Cortex of kidney (tissue), 1 donor: ENCODE measurements at regions not wholly inside any gene's neighbourhood (a gene's known extent, or its start where the extent isn't known, plus 50 kb on each side); places are given as distances from the start of the nearest gene placed in this dataset.
"Not testable (repeated sequence)": the region's sequence is repeated elsewhere in the genome, so short reads cannot be mapped to it uniquely, and the experiment has no call there.

Source experiments
- DNase-seq: peaks from one replicate; lab custom pipeline; 2025; lab: John Stamatoyannopoulos, UW

GRCh38 chr2:42995752-42996422, 203.5 kb upstream of the HAAO start:
- DNase-seq, result no peak

- not testable (repeated sequence) for DNase-seq
These were observed 197.1 kb upstream of the HAAO start for GRCh38 chr2:42989283-42990081.

GRCh38 chr2:42988055-42988454, 195.7 kb upstream of the HAAO start:
- DNase-seq, result not testable (repeated sequence)

- DNase-seq, result no peak
These were observed 194.9 kb upstream of the HAAO start for GRCh38 chr2:42987112-42987922.

GRCh38 chr2:42984617-42985016, 192.2 kb upstream of the HAAO start:
- DNase-seq, result no peak

DNA sequence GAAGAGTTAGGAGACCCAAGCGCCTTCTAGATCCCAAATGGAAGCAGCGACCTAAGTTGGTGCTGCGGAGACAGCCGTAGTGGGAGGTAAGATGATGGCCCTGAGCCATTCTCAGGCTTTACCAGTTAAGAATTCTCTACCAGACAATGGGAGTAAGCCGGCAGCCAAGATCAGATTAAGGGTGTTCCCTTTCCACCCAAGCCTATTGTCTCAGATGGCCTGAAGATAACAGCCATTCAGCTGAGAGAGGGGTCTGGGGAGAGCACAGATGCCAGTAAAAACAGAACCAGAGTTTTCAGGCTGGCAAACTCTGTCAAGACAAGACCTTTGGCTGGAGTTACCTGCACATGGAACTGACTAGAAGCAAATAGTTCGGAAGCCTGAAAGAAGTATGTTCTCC, 191.7 kb upstream of the HAAO start:
- no peak for DNase-seq

DNA sequence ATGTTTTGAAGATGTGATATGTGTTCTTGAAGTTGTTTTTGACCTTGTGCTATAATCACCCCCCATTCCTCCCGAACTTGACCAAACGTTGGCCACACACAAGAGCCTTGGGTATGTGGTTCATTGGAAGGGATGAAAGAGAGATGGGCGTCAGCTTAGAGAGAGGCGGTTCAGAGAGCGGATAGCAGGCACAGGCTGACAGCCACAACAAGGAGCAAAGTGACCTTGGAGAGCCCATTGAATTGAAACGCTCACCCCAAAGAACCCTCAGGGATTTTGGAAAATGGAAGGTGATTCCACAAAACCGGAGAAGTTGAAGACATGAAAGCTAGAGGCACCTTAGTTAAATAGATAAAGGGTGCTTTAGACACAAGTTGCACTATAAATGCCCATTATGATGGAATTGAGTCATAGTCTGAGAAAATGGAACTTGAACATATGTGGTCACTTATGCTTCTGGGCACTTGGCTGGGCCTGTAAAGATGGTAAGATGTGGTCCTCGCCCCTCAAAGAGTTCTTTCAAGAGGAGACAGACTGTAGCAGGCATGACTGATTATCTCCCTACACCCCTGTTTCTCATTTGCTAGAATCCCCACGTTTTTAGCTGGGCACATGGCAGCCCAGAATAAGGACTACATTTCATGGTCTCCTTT, 188.5 kb upstream of the HAAO start:
- DNase-seq, result no peak

DNA sequence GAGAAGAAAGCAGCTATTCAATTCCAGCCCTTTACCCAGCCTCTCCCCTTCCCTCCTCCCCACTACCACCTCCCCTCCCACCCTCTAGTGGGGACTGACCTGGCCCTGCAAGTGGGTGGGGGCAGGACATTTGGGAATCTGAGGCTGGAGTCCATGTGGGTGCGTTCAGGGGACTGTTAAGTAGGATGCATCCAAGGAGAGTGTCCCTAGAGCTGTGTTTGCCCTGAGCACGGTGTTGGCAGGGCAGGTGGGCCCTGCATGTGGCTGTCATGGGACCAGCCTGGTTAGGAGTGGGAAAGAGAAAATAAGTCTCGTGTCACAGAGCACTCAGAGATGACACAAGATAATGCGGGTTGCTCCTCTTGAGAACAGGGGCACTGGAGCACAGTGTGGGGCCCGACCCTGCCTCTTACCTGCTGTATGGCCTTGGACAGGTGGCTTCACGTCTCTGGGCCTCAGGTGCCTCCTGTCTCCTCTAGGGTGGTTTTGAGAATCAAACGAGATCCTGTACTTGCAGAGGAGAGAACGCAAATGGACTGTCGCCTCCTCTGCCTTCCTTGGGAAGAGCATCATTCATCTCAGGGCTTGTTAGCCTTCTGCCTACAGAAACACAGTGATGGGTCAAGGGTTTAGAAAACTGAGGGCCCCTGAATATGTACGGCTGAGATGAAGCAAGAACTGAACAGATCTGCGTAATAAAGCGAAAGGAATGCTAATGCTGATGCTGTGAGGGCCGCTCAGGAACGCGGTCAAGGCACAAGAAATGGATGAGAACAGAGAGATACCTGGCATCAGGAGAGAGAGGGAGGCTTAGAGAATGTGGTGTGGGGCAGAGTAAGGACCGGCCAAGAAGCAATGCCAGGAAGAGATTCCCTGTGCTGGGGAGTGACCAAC, 187.7 kb upstream of the HAAO start:
- no peak for DNase-seq

- no peak for DNase-seq
These were observed 187.1 kb upstream of the HAAO start for GRCh38 chr2:42979416-42979869.

DNA sequence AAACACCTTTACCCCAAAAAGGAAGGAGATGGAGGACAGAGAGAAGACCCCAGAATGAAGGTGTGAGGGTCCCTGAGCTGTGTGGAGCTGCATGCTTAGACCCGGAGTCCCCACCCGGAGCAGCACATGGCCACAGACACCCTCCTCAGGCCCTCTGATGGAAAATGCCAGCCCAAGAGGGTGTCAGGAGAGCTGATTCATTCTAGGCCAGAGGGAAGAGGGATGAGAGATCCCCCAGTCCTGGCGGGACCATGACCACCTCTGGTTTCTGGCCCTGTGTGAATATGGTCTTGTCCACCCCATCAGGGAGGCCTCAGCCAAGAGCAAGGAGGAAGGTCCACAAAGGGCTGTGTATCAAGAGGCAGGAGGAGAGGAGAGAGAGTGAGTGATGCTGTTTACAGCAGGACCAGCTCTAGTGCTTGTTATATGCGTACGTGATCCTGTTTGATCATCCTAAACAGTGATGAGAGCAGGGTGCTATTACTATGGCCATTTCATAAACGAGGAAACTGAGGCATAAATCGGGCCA, 186.6 kb upstream of the HAAO start:
- DNase-seq, result no peak

- no peak for DNase-seq
These were observed 185.9 kb upstream of the HAAO start for GRCh38 chr2:42978175-42978886.

GRCh38 chr2:42977270-42978174, 185.1 kb upstream of the HAAO start:
- no peak for DNase-seq

- no peak for DNase-seq
These were observed 184.0 kb upstream of the HAAO start for GRCh38 chr2:42976351-42976750.

GRCh38 chr2:42974721-42975717, 182.6 kb upstream of the HAAO start:
- no peak for DNase-seq

- no peak for DNase-seq
These were observed 181.9 kb upstream of the HAAO start for GRCh38 chr2:42974169-42974720.

DNA sequence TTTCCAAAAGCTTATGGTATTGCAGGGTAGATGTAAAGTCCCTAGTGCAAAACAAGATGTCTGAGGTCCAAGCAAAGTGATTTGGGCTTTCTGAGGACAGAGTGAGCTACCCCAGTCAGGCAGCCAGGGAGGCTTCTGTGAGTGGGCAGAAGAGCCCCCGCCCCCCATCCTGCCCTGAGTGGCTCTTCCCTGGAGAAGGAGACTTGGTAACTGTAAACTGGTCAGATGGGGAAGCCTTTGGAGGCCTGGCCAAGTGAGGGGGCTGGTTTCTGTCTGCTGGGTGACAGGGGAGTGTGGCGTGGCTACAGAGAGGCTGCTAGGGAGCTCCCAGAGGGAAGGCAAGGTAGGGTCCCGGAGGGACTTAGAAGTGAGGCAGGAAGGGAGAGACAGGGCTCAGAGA, 181.3 kb upstream of the HAAO start:
- DNase-seq, result no peak

DNA sequence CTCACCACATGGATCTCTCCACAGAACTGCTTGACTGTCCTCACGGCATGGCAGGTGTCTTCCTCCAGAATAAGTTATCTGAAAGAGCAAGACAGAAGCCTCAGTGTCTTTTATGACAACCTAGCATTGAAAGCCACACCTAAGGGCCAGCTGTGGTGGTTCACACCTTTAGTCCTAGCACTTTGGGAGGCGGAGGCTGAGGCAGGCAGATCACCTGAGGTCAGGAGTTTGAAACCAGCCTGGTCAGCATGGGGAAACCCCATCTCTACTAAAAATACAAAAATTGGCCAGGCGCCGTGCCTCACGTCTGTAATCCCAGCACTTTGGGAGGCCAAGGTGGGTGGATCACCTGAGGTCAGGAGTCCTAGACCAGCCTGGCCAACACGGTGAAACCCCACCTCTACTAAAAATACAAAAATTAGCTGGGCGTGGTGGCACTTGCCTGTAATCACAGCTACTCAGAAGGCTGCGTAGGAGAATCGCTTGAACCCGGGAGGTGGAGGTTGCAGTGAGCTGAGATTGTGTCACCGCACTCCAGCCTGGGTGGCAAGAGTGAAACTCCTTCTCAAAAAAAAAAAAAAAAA, 180.6 kb upstream of the HAAO start:
- not testable (repeated sequence) for DNase-seq
